ENCODE measurements at regions not wholly inside any gene's neighbourhood (a gene's known extent, or its start where the extent isn't known, plus 50 kb on each side); places are given as distances from the start of the nearest gene placed in this dataset.

GRCh38 chr14:62141139-62141538 lies 378.9 kb downstream of the SNAPC1 start:
- no peak overlapping the region for H3K4me3 ChIP-seq (ENCODE audit: low read depth in 1 of 3, low read length in 3 of 3)
- FAIRE-seq, result no peak
- WGBS, 3 donors, result 62 to 86% (median 71%) methylated on average over 2 of the region's 2 CpGs
- no peaks in the 10 kb centered on the region for H3K27me3 ChIP-seq (ENCODE audit: control insufficient read depth in 3 of 3, insufficient read depth in 3 of 3, low read length in 3 of 3)
- H3K9me3 ChIP-seq (ENCODE audit: control insufficient read depth in 2 of 2, insufficient read depth in 1 of 2, low read depth in 1 of 2, low read length in 1 of 2), result no peaks in the 10 kb centered on the region
- H3K27ac ChIP-seq (ENCODE audit: low read depth in 1 of 3, low read length in 2 of 3), result no peak overlapping the region
- H3K4me1 ChIP-seq (ENCODE audit: control insufficient read depth in 3 of 3, insufficient read depth in 2 of 3, low read depth in 1 of 3, low read length in 2 of 3), result no peaks in the 10 kb centered on the region
- no peak for DNase-seq
- H3K36me3 ChIP-seq (ENCODE audit: control insufficient read depth in 3 of 3, insufficient read depth in 2 of 3, low read depth in 1 of 3, low read length in 3 of 3), result no peaks in the 10 kb centered on the region

GRCh38 chr14:62143245-62143644 lies 381.0 kb downstream of the SNAPC1 start:
- H3K4me3 ChIP-seq (ENCODE audit: low read depth in 1 of 3, low read length in 3 of 3), result no peak overlapping the region
- H3K36me3 ChIP-seq (ENCODE audit: control insufficient read depth in 3 of 3, insufficient read depth in 2 of 3, low read depth in 1 of 3, low read length in 3 of 3), result no peaks in the 10 kb centered on the region
- H3K27ac ChIP-seq (ENCODE audit: low read depth in 1 of 3, low read length in 2 of 3), result no peak overlapping the region
- 18 to 50% (median 46%) methylated on average over 2 of the region's 2 CpGs for WGBS, 3 donors
- FAIRE-seq (no peak), DNase-seq (no peak)
- H3K9me3 ChIP-seq (ENCODE audit: control insufficient read depth in 2 of 2, insufficient read depth in 1 of 2, low read depth in 1 of 2, low read length in 1 of 2), result no peaks in the 10 kb centered on the region
- H3K27me3 ChIP-seq (ENCODE audit: control insufficient read depth in 3 of 3, insufficient read depth in 3 of 3, low read length in 3 of 3), result no peaks in the 10 kb centered on the region
- H3K4me1 ChIP-seq (ENCODE audit: control insufficient read depth in 3 of 3, insufficient read depth in 2 of 3, low read depth in 1 of 3, low read length in 2 of 3), result no peaks in the 10 kb centered on the region

GRCh38 chr14:62144863-62145262 lies 382.6 kb downstream of the SNAPC1 start:
- Histone ChIP-seq H3K9me3 (ENCODE audit: control insufficient read depth in 2 of 2, insufficient read depth in 1 of 2, low read depth in 1 of 2, low read length in 1 of 2) (no peaks in the 10 kb centered on the region), H3K27ac (ENCODE audit: low read depth in 1 of 3, low read length in 2 of 3) (no peak overlapping the region), H3K4me1 (ENCODE audit: control insufficient read depth in 3 of 3, insufficient read depth in 2 of 3, low read depth in 1 of 3, low read length in 2 of 3) (no peaks in the 10 kb centered on the region), H3K4me3 (ENCODE audit: low read depth in 1 of 3, low read length in 3 of 3) (no peak overlapping the region), H3K36me3 (ENCODE audit: control insufficient read depth in 3 of 3, insufficient read depth in 2 of 3, low read depth in 1 of 3, low read length in 3 of 3) (no peaks in the 10 kb centered on the region), H3K27me3 (ENCODE audit: control insufficient read depth in 3 of 3, insufficient read depth in 3 of 3, low read length in 3 of 3) (no peaks in the 10 kb centered on the region)
- DNase-seq (no peak), FAIRE-seq (no peak)
- WGBS, 3 donors, result 46 to 63% (median 51%) methylated on average over 1 of the region's 1 CpG

- DNase-seq (no peak), FAIRE-seq (no peak)
- Histone ChIP-seq H3K4me3 (ENCODE audit: low read depth in 1 of 3, low read length in 3 of 3) (no peak overlapping the region), H3K36me3 (ENCODE audit: control insufficient read depth in 3 of 3, insufficient read depth in 2 of 3, low read depth in 1 of 3, low read length in 3 of 3) (no peaks in the 10 kb centered on the region), H3K9me3 (ENCODE audit: control insufficient read depth in 2 of 2, insufficient read depth in 1 of 2, low read depth in 1 of 2, low read length in 1 of 2) (no peaks in the 10 kb centered on the region), H3K4me1 (ENCODE audit: control insufficient read depth in 3 of 3, insufficient read depth in 2 of 3, low read depth in 1 of 3, low read length in 2 of 3) (no peaks in the 10 kb centered on the region), H3K27me3 (ENCODE audit: control insufficient read depth in 3 of 3, insufficient read depth in 3 of 3, low read length in 3 of 3) (no peaks in the 10 kb centered on the region), H3K27ac (ENCODE audit: low read depth in 1 of 3, low read length in 2 of 3) (no peak overlapping the region)
- 66 to 77% (median 68%) methylated on average over 2 of the region's 2 CpGs for WGBS, 3 donors
These were observed 383.8 kb downstream of the SNAPC1 start for GRCh38 chr14:62146030-62146429.

GRCh38 chr14:62156052-62156451 lies 393.8 kb downstream of the SNAPC1 start:
- H3K27me3 ChIP-seq (ENCODE audit: control insufficient read depth in 3 of 3, insufficient read depth in 3 of 3, low read length in 3 of 3), result peaks cover 0 to 3% (median 0%) of the 10 kb centered on the region in 3 donors
- no peaks in the 10 kb centered on the region for H3K36me3 ChIP-seq (ENCODE audit: control insufficient read depth in 3 of 3, insufficient read depth in 2 of 3, low read depth in 1 of 3, low read length in 3 of 3)
- H3K27ac ChIP-seq (ENCODE audit: low read depth in 1 of 3, low read length in 2 of 3), result no peak overlapping the region
- no peaks in the 10 kb centered on the region for H3K9me3 ChIP-seq (ENCODE audit: control insufficient read depth in 2 of 2, insufficient read depth in 1 of 2, low read depth in 1 of 2, low read length in 1 of 2)
- WGBS, 3 donors, result 78 to 91% (median 82%) methylated on average over 1 of the region's 1 CpG
- FAIRE-seq (no peak), DNase-seq (no peak)
- H3K4me1 ChIP-seq (ENCODE audit: control insufficient read depth in 3 of 3, insufficient read depth in 2 of 3, low read depth in 1 of 3, low read length in 2 of 3), result no peaks in the 10 kb centered on the region
- H3K4me3 ChIP-seq (ENCODE audit: low read depth in 1 of 3, low read length in 3 of 3), result no peak overlapping the region

GRCh38 chr14:62158779-62159178 lies 396.6 kb downstream of the SNAPC1 start:
- Histone ChIP-seq H3K36me3 (ENCODE audit: control insufficient read depth in 3 of 3, insufficient read depth in 2 of 3, low read depth in 1 of 3, low read length in 3 of 3) (no peaks in the 10 kb centered on the region), H3K27ac (ENCODE audit: low read depth in 1 of 3, low read length in 2 of 3) (no peak overlapping the region), H3K27me3 (ENCODE audit: control insufficient read depth in 3 of 3, insufficient read depth in 3 of 3, low read length in 3 of 3) (peaks cover 0 to 3% (median 0%) of the 10 kb centered on the region in 3 donors), H3K4me1 (ENCODE audit: control insufficient read depth in 3 of 3, insufficient read depth in 2 of 3, low read depth in 1 of 3, low read length in 2 of 3) (no peaks in the 10 kb centered on the region), H3K4me3 (ENCODE audit: low read depth in 1 of 3, low read length in 3 of 3) (no peak overlapping the region), H3K9me3 (ENCODE audit: control insufficient read depth in 2 of 2, insufficient read depth in 1 of 2, low read depth in 1 of 2, low read length in 1 of 2) (no peaks in the 10 kb centered on the region)
- no peak for FAIRE-seq
- DNase-seq, result no peak
- WGBS, 3 donors, result 2 to 17% (median 3%) methylated on average over 2 of the region's 2 CpGs

GRCh38 chr14:62159314-62159713 lies 397.1 kb downstream of the SNAPC1 start:
- 75 to 85% (median 81%) methylated on average over 3 of the region's 3 CpGs for WGBS, 3 donors
- H3K9me3 ChIP-seq (ENCODE audit: control insufficient read depth in 2 of 2, insufficient read depth in 1 of 2, low read depth in 1 of 2, low read length in 1 of 2), result no peaks in the 10 kb centered on the region
- no peaks in the 10 kb centered on the region for H3K4me1 ChIP-seq (ENCODE audit: control insufficient read depth in 3 of 3, insufficient read depth in 2 of 3, low read depth in 1 of 3, low read length in 2 of 3)
- H3K36me3 ChIP-seq (ENCODE audit: control insufficient read depth in 3 of 3, insufficient read depth in 2 of 3, low read depth in 1 of 3, low read length in 3 of 3), result no peaks in the 10 kb centered on the region
- no peak overlapping the region for H3K4me3 ChIP-seq (ENCODE audit: low read depth in 1 of 3, low read length in 3 of 3)
- no peak for DNase-seq
- H3K27me3 ChIP-seq (ENCODE audit: control insufficient read depth in 3 of 3, insufficient read depth in 3 of 3, low read length in 3 of 3), result peaks cover 0 to 4% (median 0%) of the 10 kb centered on the region in 3 donors
- no peak overlapping the region for H3K27ac ChIP-seq (ENCODE audit: low read depth in 1 of 3, low read length in 2 of 3)
- FAIRE-seq, result no peak

GRCh38 chr14:62162998-62163589 lies 400.9 kb downstream of the SNAPC1 start:
- FAIRE-seq, result no peak
- 17 to 19% (median 18%) methylated on average over 8 of the region's 8 CpGs for WGBS, 3 donors

GRCh38 chr14:62168564-62169155 lies 406.4 kb downstream of the SNAPC1 start:
- no peak for FAIRE-seq
- Histone ChIP-seq H3K4me3 (ENCODE audit: low read depth in 1 of 3, low read length in 3 of 3) (no peak overlapping the region), H3K9me3 (ENCODE audit: control insufficient read depth in 2 of 2, insufficient read depth in 1 of 2, low read depth in 1 of 2, low read length in 1 of 2) (no peaks in the 10 kb centered on the region), H3K27ac (ENCODE audit: low read depth in 1 of 3, low read length in 2 of 3) (no peak overlapping the region), H3K27me3 (ENCODE audit: control insufficient read depth in 3 of 3, insufficient read depth in 3 of 3, low read length in 3 of 3) (peaks cover 0 to 2% (median 2%) of the 10 kb centered on the region in 3 donors), H3K4me1 (ENCODE audit: control insufficient read depth in 3 of 3, insufficient read depth in 2 of 3, low read depth in 1 of 3, low read length in 2 of 3) (no peaks in the 10 kb centered on the region), H3K36me3 (ENCODE audit: control insufficient read depth in 3 of 3, insufficient read depth in 2 of 3, low read depth in 1 of 3, low read length in 3 of 3) (no peaks in the 10 kb centered on the region)
- no peak for DNase-seq
- 23 to 51% (median 41%) methylated on average over 3 of the region's 3 CpGs for WGBS, 3 donors

More at GRCh38 chr14:62162998-62163589, 400.9 kb downstream of the SNAPC1 start:
- Histone ChIP-seq H3K27ac (ENCODE audit: low read depth in 1 of 3, low read length in 2 of 3) (no peak overlapping the region), H3K36me3 (ENCODE audit: control insufficient read depth in 3 of 3, insufficient read depth in 2 of 3, low read depth in 1 of 3, low read length in 3 of 3) (no peaks in the 10 kb centered on the region), H3K4me1 (ENCODE audit: control insufficient read depth in 3 of 3, insufficient read depth in 2 of 3, low read depth in 1 of 3, low read length in 2 of 3) (no peaks in the 10 kb centered on the region), H3K27me3 (ENCODE audit: control insufficient read depth in 3 of 3, insufficient read depth in 3 of 3, low read length in 3 of 3) (peaks cover 0 to 4% (median 0%) of the 10 kb centered on the region in 3 donors), H3K9me3 (ENCODE audit: control insufficient read depth in 2 of 2, insufficient read depth in 1 of 2, low read depth in 1 of 2, low read length in 1 of 2) (no peaks in the 10 kb centered on the region), H3K4me3 (ENCODE audit: low read depth in 1 of 3, low read length in 3 of 3) (no peak overlapping the region)
- DNase-seq, result peak; percentile 32 to 47

Data from small intestine (tissue), 7 donors.